Fibroblast of pulmonary artery (primary cell): ENCODE measurements at regions not wholly inside any gene's neighbourhood (a gene's known extent, or its start where the extent isn't known, plus 50 kb on each side); places are given as distances from the start of the nearest gene placed in this dataset.

ENCODE experiments used
- DNase-seq: peaks from one replicate; pipeline ENCODE4 v3.0.0-alpha.2; 2010; ENCODE audit warnings: low read depth
- H3K4me3 ChIP-seq: replicated peaks from 2 replicates; pipeline ENCODE4 v1.5.1; 2011; ENCODE audit warnings: low read depth, mild to moderate bottlenecking, control low read depth, low read length, moderate library complexity
- TF ChIP-seq, protein P1 (sequence below): IDR thresholded peaks from 2 replicates; pipeline ENCODE4 v1.5.1; 2011; ENCODE audit warnings: mild to moderate bottlenecking, control low read depth, low read length, inconsistent platforms; ENCODE audit errors: missing control alignments

DNA sequence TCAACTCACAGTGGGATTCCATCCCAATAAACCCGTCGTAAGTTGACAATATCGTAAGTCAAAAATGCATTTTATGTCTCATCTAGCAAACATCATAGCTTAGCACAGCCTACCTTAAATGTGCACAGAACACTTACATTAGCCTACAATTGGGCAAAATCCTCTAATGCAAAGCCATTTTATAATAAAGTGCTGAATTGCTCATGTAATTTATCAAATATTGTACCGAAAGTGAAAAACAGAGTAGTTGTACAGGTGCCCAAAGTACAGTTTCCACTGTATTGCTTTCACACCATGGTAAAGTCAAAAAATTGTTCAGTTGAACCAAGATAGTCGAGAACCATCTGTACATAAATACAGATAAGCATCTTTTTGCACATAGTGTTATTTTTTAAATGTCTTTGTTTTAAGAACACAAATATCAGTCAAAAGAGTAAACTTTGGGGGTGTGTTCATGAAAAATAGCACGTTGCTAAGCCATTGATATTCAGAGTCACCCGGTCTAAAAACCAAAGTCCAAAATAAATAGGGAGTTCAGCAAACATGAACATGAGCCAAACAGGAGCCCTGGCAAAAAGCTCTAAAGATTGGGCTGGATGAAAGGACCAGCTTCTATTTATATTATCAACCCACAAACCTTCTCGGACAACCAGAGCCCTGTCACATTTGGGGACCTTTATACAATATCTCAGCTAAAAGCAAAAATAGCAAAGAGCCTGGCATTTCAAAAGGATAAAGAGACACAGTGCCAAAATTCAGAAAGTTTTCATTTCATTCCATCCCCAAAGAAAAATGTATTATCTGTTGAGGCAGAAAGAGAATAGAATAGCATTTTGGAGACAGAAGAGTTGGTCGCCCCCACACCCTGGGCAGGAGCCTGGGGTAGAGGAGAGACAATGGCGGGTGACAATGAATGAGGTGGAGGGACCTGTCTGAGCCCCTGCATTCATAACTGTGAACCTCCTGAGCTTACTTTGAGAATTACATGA is 105.9 kb upstream of the SH3BP4 start:
- TF ChIP-seq, protein P1, sequence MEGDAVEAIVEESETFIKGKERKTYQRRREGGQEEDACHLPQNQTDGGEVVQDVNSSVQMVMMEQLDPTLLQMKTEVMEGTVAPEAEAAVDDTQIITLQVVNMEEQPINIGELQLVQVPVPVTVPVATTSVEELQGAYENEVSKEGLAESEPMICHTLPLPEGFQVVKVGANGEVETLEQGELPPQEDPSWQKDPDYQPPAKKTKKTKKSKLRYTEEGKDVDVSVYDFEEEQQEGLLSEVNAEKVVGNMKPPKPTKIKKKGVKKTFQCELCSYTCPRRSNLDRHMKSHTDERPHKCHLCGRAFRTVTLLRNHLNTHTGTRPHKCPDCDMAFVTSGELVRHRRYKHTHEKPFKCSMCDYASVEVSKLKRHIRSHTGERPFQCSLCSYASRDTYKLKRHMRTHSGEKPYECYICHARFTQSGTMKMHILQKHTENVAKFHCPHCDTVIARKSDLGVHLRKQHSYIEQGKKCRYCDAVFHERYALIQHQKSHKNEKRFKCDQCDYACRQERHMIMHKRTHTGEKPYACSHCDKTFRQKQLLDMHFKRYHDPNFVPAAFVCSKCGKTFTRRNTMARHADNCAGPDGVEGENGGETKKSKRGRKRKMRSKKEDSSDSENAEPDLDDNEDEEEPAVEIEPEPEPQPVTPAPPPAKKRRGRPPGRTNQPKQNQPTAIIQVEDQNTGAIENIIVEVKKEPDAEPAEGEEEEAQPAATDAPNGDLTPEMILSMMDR: no peak
- H3K4me3 ChIP-seq: no peak overlapping the region
- no peak for DNase-seq

DNA sequence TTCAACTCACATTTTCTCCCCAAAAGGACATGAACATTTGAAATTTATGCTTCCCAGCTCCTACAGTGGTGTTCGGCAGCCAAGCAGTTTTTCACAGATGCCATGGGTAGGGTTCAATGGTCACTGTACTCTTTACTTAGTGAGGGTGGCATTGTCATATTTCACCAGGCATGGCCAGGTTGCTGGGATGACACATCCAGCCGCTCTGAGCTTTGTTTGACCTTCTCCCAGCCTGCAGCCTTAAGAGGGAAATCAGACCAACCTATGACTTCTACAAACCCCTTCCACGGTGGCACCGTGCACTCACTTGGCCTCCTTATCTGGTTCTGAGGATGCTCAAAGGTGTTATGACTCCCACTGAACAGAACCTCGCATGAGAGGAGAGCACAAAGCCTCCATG is 108.4 kb upstream of the SH3BP4 start:
- DNase-seq: no peak
- TF ChIP-seq, protein P1: no peak
- H3K4me3 ChIP-seq: no peak overlapping the region

DNA sequence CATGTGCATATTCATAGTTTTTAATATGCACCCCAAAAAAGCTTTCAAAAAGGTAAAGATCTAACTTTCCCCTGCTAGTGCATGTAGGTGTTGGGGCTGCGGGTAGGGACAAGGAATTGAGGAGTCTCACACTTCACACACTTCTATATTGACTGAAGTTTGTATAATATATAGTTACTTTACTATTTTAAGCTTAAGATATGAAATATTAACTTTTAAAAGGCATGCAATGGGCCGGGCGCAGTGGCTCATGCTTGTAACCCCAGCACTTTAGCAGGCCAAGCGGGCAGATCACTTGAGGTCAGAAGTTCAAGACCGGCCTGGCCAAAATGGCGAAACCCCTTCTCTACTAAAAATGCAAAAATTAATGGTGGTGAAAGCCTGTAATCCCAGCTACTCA is 109.1 kb upstream of the SH3BP4 start:
- TF ChIP-seq, protein P1: no peak
- no peak for DNase-seq
- no peak overlapping the region for H3K4me3 ChIP-seq

DNA sequence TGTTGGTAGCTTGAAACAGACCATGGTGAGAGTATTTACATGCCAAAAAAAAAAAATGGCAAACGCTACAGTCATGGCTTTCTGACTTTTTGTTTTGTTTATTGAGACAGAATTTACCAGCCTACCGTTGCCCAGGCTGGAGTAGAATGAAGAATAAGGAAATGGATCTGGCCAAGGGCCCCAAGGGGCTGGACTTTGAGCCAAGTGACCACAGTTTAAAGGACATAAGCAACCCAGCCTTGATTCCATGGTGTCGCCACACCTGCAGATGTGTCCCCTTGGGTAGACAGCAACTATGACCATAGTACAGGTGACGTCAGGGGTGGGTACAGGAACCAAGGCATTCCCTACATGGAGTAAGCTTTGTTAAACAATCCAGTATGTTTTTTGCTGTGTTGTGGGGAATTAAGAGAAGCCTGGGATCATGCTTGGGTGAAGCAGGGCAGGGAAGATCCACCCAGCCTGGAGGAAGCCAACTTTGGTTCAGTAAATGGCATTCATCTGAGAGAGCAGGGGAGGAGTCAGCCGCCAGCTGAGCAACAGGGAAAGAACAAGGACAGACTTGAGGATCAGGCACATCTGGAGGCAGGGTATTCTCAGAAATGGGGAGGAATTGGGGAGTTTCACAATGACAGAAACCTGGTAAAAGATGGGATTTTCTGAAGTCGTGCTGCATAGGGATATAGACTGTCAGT is 110.3 kb upstream of the SH3BP4 start:
- no peak overlapping the region for H3K4me3 ChIP-seq
- TF ChIP-seq, protein P1: no peak
- no peak for DNase-seq

DNA sequence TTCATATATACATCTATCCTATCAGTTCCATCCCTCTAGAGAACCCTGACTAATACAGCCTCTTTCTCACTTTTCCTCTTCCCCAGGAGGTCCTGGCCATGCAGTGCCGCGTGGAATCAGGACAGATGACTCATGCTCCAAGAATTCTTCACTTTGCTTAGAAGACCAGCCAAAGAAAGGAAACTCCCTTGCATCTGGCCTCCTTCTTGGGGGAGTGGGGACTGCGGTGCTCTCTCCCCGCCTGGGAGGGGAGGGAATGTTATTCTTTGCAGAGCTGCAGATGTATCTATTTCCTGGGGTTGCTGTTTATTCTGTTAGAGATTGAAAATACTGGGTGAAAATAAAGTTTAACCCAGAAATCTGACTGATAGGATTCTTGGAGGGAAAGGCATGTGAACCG is 111.5 kb upstream of the SH3BP4 start:
- TF ChIP-seq, protein P1: no peak
- peak; percentile 97 for DNase-seq
- no peak overlapping the region for H3K4me3 ChIP-seq

DNA sequence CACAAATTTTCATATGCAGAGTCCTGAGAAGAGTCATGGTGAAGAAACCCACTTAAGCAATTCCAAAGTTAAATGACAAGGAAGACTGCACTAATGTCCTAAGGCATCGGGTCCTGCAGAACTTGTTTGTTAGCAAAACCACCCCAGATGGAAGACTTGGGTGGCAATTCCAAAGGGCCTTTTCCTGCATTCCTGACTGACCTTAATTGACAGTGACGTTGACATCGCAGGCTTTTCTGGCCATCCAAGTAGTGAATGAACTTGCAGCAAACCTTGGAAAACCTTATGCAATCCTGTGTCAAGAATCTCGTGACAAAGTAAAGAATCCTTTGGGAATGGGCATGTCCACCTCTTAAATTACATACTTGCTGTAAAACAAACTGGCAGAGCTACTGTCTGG is 112.5 kb upstream of the SH3BP4 start:
- H3K4me3 ChIP-seq: no peak overlapping the region
- TF ChIP-seq, protein P1: no peak
- no peak for DNase-seq
